RPMI7951 (cell line): ENCODE measurements at regions not wholly inside any gene's neighbourhood (a gene's known extent, or its start where the extent isn't known, plus 50 kb on each side); places are given as distances from the start of the nearest gene placed in this dataset.

Experiments
- DNase-seq: peaks from one replicate; pipeline ENCODE4 v3.0.0-alpha.2; 2012; ENCODE audit warnings: low read depth

- DNase-seq, result no peak
Measured at GRCh38 chr2:18930971-18931370, 341.6 kb upstream of the NT5C1B start.

- DNase-seq, result no peak
Measured at GRCh38 chr2:18927525-18928232, 338.3 kb upstream of the NT5C1B start.

- peak; percentile 50 for DNase-seq
Measured at GRCh38 chr2:18926631-18927524, 337.5 kb upstream of the NT5C1B start.

GRCh38 chr2:18925296-18925695 lies 335.9 kb upstream of the NT5C1B start:
- peak; percentile 80 for DNase-seq

GRCh38 chr2:18924886-18925285 lies 335.5 kb upstream of the NT5C1B start:
- no peak for DNase-seq

- DNase-seq, result no peak
Measured at GRCh38 chr2:18924386-18924785, 335.0 kb upstream of the NT5C1B start.

GRCh38 chr2:18922276-18922675 lies 332.9 kb upstream of the NT5C1B start:
- DNase-seq, result no peak

- DNase-seq, result no peak
Measured at GRCh38 chr2:18918280-18918679, 328.9 kb upstream of the NT5C1B start.

GRCh38 chr2:18915227-18915626 lies 325.9 kb upstream of the NT5C1B start:
- no peak for DNase-seq

GRCh38 chr2:18913512-18913911 lies 324.1 kb upstream of the NT5C1B start:
- DNase-seq, result no peak

- DNase-seq, result no peak
Measured at GRCh38 chr2:18912225-18912888, 323.0 kb upstream of the NT5C1B start.

GRCh38 chr2:18911416-18911815 lies 322.0 kb upstream of the NT5C1B start:
- no peak for DNase-seq

- DNase-seq, result peak; percentile 87
Measured at GRCh38 chr2:18910843-18911242, 321.5 kb upstream of the NT5C1B start.

GRCh38 chr2:18907937-18908336 lies 318.6 kb upstream of the NT5C1B start:
- no peak for DNase-seq

GRCh38 chr2:18907508-18907907 lies 318.1 kb upstream of the NT5C1B start:
- no peak for DNase-seq

- DNase-seq, result peak; percentile 81
Measured at GRCh38 chr2:18903750-18904149, 314.4 kb upstream of the NT5C1B start.

- DNase-seq, result no peak
Measured at GRCh38 chr2:18901242-18901641, 311.9 kb upstream of the NT5C1B start.

GRCh38 chr2:18900691-18901141 lies 311.3 kb upstream of the NT5C1B start:
- no peak for DNase-seq

- DNase-seq, result peak; percentile 46
Measured at GRCh38 chr2:18899725-18900124, 310.4 kb upstream of the NT5C1B start.

- DNase-seq, result no peak
Measured at GRCh38 chr2:18898271-18898670, 308.9 kb upstream of the NT5C1B start.

GRCh38 chr2:18896125-18896764 lies 306.9 kb upstream of the NT5C1B start:
- DNase-seq, result no peak
